ENCODE measurements at regions not wholly inside any gene's neighbourhood (a gene's known extent, or its start where the extent isn't known, plus 50 kb on each side); places are given as distances from the start of the nearest gene placed in this dataset.

DNA sequence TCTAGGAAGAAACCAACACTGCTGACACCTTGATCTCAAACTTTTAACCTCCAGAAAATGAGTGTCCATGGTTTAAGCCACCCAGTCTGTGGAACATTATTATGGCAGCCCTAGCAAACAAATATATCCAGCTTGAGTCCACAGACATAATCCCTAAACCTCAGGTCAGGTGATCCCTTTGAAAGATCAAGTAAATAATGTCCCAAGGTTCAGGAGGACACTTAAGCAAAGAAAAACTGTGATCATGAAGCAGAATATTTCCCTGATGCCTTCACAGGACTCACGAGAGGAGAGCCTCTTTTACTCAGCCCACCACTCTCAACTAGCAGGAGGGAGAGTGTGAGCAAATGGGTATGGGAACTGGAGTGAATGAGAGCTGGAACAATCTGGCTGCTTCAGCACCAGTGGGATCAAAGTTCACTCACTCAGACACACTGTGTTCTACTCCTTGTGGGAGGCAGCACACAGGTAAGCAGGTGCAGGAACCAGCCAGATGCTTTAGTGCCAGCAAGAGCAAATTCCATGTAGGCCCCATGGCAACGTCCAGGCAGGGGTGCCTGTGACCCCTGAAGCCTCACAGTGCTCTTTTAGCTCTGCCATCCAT, 608.4 kb downstream of the RAB28 start (continued):
- TF ChIP-seq, protein P1, sequence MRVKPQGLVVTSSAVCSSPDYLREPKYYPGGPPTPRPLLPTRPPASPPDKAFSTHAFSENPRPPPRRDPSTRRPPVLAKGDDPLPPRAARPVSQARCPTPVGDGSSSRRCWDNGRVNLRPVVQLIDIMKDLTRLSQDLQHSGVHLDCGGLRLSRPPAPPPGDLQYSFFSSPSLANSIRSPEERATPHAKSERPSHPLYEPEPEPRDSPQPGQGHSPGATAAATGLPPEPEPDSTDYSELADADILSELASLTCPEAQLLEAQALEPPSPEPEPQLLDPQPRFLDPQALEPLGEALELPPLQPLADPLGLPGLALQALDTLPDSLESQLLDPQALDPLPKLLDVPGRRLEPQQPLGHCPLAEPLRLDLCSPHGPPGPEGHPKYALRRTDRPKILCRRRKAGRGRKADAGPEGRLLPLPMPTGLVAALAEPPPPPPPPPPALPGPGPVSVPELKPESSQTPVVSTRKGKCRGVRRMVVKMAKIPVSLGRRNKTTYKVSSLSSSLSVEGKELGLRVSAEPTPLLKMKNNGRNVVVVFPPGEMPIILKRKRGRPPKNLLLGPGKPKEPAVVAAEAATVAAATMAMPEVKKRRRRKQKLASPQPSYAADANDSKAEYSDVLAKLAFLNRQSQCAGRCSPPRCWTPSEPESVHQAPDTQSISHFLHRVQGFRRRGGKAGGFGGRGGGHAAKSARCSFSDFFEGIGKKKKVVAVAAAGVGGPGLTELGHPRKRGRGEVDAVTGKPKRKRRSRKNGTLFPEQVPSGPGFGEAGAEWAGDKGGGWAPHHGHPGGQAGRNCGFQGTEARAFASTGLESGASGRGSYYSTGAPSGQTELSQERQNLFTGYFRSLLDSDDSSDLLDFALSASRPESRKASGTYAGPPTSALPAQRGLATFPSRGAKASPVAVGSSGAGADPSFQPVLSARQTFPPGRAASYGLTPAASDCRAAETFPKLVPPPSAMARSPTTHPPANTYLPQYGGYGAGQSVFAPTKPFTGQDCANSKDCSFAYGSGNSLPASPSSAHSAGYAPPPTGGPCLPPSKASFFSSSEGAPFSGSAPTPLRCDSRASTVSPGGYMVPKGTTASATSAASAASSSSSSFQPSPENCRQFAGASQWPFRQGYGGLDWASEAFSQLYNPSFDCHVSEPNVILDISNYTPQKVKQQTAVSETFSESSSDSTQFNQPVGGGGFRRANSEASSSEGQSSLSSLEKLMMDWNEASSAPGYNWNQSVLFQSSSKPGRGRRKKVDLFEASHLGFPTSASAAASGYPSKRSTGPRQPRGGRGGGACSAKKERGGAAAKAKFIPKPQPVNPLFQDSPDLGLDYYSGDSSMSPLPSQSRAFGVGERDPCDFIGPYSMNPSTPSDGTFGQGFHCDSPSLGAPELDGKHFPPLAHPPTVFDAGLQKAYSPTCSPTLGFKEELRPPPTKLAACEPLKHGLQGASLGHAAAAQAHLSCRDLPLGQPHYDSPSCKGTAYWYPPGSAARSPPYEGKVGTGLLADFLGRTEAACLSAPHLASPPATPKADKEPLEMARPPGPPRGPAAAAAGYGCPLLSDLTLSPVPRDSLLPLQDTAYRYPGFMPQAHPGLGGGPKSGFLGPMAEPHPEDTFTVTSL (CRISPR knock-in tag; IDR thresholded peaks at IDR 0.05; ENCODE audit: borderline replicate concordance): peak; percentile 67; the same call in 1 of the 2 replicates
- TF ChIP-seq CENPX (CRISPR knock-in tag; IDR thresholded peaks at IDR 0.05): no peak
- no peak for TF ChIP-seq ZNF607 (CRISPR knock-in tag; IDR thresholded peaks at IDR 0.05; ENCODE audit: borderline replicate concordance)
- TF ChIP-seq SIX4 (CRISPR knock-in tag; IDR thresholded peaks at IDR 0.05): no peak
- TF ChIP-seq TFDP2 (CRISPR knock-in tag; IDR thresholded peaks at IDR 0.05): 0 out of 2 replicates have a peak, but pooled peaks have one; percentile 36
- TF ChIP-seq NR3C1 (CRISPR knock-in tag; IDR thresholded peaks at IDR 0.05): no peak
- TF ChIP-seq CSRNP1 (CRISPR knock-in tag; IDR thresholded peaks at IDR 0.05): no peak
- TF ChIP-seq ZNF776 (CRISPR knock-in tag; IDR thresholded peaks at IDR 0.05): no peak
- TF ChIP-seq RBM22 (optimal IDR thresholded peaks at IDR 0.05; ENCODE audit: low read length): no peak
- no peak for TF ChIP-seq SYNCRIP (IDR thresholded peaks at IDR 0.05; ENCODE audit: insufficient read depth, low read depth, low read length)
- no peak for TF ChIP-seq NFE2L1 (CRISPR knock-in tag; IDR thresholded peaks at IDR 0.05; ENCODE audit: borderline replicate concordance)
- TF ChIP-seq, protein P2, sequence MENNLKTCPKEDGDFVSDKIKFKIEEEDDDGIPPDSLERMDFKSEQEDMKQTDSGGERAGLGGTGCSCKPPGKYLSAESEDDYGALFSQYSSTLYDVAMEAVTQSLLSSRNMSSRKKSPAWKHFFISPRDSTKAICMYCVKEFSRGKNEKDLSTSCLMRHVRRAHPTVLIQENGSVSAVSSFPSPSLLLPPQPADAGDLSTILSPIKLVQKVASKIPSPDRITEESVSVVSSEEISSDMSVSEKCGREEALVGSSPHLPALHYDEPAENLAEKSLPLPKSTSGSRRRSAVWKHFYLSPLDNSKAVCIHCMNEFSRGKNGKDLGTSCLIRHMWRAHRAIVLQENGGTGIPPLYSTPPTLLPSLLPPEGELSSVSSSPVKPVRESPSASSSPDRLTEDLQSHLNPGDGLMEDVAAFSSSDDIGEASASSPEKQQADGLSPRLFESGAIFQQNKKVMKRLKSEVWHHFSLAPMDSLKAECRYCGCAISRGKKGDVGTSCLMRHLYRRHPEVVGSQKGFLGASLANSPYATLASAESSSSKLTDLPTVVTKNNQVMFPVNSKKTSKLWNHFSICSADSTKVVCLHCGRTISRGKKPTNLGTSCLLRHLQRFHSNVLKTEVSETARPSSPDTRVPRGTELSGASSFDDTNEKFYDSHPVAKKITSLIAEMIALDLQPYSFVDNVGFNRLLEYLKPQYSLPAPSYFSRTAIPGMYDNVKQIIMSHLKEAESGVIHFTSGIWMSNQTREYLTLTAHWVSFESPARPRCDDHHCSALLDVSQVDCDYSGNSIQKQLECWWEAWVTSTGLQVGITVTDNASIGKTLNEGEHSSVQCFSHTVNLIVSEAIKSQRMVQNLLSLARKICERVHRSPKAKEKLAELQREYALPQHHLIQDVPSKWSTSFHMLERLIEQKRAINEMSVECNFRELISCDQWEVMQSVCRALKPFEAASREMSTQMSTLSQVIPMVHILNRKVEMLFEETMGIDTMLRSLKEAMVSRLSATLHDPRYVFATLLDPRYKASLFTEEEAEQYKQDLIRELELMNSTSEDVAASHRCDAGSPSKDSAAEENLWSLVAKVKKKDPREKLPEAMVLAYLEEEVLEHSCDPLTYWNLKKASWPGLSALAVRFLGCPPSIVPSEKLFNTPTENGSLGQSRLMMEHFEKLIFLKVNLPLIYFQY (CRISPR knock-in tag; IDR thresholded peaks at IDR 0.05; ENCODE audit: borderline replicate concordance): no peak
- no peak for TF ChIP-seq KAT8 (CRISPR knock-in tag; IDR thresholded peaks at IDR 0.05)
- TF ChIP-seq HHEX (CRISPR knock-in tag; IDR thresholded peaks at IDR 0.05): peak; percentile 68
- TF ChIP-seq ZNF660 (CRISPR knock-in tag; IDR thresholded peaks at IDR 0.05; ENCODE audit: borderline replicate concordance, low read depth): no peak
- TF ChIP-seq RFXANK (CRISPR knock-in tag; IDR thresholded peaks at IDR 0.05): no peak
- TF ChIP-seq SMARCC2 (IDR thresholded peaks at IDR 0.05): no peak
- TF ChIP-seq ZNF292 (CRISPR knock-in tag; IDR thresholded peaks at IDR 0.05; ENCODE audit: borderline replicate concordance, low read depth): peak; percentile 78; the same call in 1 of the 2 replicates

Data from HepG2 (cell line).